ENCODE measurements at regions not wholly inside any gene's neighbourhood (a gene's known extent, or its start where the extent isn't known, plus 50 kb on each side); places are given as distances from the start of the nearest gene placed in this dataset.

- H4K20me1 ChIP-seq (ENCODE audit: insufficient read depth, low read length), result no peaks in the 10 kb centered on the region
- H3K27me3 ChIP-seq (ENCODE audit: control insufficient read depth in 1 of 2, insufficient read depth in 2 of 2, low read length in 2 of 2), result no peaks in the 10 kb centered on the region
- H3K79me2 ChIP-seq (ENCODE audit: insufficient read depth, low read length), result no peaks in the 10 kb centered on the region
- CTCF ChIA-PET (ENCODE audit: low intra/inter-chr PET ratio, low total read pairs), result no interaction called here
- H3K4me1 ChIP-seq (ENCODE audit: insufficient read depth, low read length), result no peaks in the 10 kb centered on the region
- no peak overlapping the region for H3K9ac ChIP-seq (ENCODE audit: insufficient read depth, low read depth, low read length)
- POLR2A ChIA-PET, result no interaction called here
- DNase-seq (ENCODE audit: low spot score) (no peak), FAIRE-seq (no peak), ATAC-seq (no peak)
- no peak overlapping the region for H3K27ac ChIP-seq (ENCODE audit: extremely low read length, insufficient read depth, low read length)
- H3K36me3 ChIP-seq (replicated peaks in 1 of 2; ENCODE audit: control insufficient read depth in 1 of 2, insufficient read depth in 2 of 2, low read length in 2 of 2), result no peaks in the 10 kb centered on the region
- 9% methylated on average over 11 of the region's 11 CpGs for WGBS (ENCODE audit: low lambda C conversion rate)
- intact Hi-C loops (cut with micrococcal nuclease; ENCODE audit: unreplicated experiment) (no loop called here), in situ Hi-C loops (cut with HindIII; ENCODE audit: extremely low pct_ligation_motif_present, low pct_unique_long_range_greater_than_20kb) (no loop called here)
- H3K4me2 ChIP-seq (ENCODE audit: low read depth, low read length), result no peak overlapping the region
- no peak overlapping the region for H2AFZ ChIP-seq (ENCODE audit: low read length)
- BruUV-seq (replicated peaks), result no TSS peak
- H3K4me3 ChIP-seq (replicated peaks in 1 of 3; ENCODE audit: insufficient read depth in 1 of 3, low read depth in 2 of 3, low read length in 3 of 3), result no peak overlapping the region
- no peaks in the 10 kb centered on the region for H3K9me3 ChIP-seq (ENCODE audit: low read length)
- TF ChIP-seq ZFAT (CRISPR knock-in tag; conservative IDR thresholded peaks at IDR 0.05), result no peak
- no peak for TF ChIP-seq DPF2 (CRISPR knock-in tag; IDR thresholded peaks at IDR 0.05; ENCODE audit: borderline replicate concordance, low read depth)
- no peak for TF ChIP-seq ZNF770 (CRISPR knock-in tag; IDR thresholded peaks at IDR 0.05)
- TF ChIP-seq ZFP41 (CRISPR knock-in tag; IDR thresholded peaks at IDR 0.05; ENCODE audit: borderline replicate concordance), result no peak
- TF ChIP-seq FOXM1 (CRISPR knock-in tag; IDR thresholded peaks at IDR 0.05), result no peak
- TF ChIP-seq, protein P1, sequence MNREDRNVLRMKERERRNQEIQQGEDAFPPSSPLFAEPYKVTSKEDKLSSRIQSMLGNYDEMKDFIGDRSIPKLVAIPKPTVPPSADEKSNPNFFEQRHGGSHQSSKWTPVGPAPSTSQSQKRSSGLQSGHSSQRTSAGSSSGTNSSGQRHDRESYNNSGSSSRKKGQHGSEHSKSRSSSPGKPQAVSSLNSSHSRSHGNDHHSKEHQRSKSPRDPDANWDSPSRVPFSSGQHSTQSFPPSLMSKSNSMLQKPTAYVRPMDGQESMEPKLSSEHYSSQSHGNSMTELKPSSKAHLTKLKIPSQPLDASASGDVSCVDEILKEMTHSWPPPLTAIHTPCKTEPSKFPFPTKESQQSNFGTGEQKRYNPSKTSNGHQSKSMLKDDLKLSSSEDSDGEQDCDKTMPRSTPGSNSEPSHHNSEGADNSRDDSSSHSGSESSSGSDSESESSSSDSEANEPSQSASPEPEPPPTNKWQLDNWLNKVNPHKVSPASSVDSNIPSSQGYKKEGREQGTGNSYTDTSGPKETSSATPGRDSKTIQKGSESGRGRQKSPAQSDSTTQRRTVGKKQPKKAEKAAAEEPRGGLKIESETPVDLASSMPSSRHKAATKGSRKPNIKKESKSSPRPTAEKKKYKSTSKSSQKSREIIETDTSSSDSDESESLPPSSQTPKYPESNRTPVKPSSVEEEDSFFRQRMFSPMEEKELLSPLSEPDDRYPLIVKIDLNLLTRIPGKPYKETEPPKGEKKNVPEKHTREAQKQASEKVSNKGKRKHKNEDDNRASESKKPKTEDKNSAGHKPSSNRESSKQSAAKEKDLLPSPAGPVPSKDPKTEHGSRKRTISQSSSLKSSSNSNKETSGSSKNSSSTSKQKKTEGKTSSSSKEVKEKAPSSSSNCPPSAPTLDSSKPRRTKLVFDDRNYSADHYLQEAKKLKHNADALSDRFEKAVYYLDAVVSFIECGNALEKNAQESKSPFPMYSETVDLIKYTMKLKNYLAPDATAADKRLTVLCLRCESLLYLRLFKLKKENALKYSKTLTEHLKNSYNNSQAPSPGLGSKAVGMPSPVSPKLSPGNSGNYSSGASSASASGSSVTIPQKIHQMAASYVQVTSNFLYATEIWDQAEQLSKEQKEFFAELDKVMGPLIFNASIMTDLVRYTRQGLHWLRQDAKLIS (CRISPR knock-in tag; IDR thresholded peaks at IDR 0.05), result no peak
- no peak for TF ChIP-seq RBM22 (optimal IDR thresholded peaks at IDR 0.05; ENCODE audit: low read length)
- TF ChIP-seq SMAD1 (CRISPR knock-in tag; IDR thresholded peaks at IDR 0.05; ENCODE audit: borderline replicate concordance, low read depth), result no peak
- TF ChIP-seq ZNF460 (CRISPR knock-in tag; IDR thresholded peaks at IDR 0.05; ENCODE audit: borderline replicate concordance), result no peak
- no peak for TF ChIP-seq MEIS2 (CRISPR knock-in tag; IDR thresholded peaks at IDR 0.05)
- TF ChIP-seq, protein P2, sequence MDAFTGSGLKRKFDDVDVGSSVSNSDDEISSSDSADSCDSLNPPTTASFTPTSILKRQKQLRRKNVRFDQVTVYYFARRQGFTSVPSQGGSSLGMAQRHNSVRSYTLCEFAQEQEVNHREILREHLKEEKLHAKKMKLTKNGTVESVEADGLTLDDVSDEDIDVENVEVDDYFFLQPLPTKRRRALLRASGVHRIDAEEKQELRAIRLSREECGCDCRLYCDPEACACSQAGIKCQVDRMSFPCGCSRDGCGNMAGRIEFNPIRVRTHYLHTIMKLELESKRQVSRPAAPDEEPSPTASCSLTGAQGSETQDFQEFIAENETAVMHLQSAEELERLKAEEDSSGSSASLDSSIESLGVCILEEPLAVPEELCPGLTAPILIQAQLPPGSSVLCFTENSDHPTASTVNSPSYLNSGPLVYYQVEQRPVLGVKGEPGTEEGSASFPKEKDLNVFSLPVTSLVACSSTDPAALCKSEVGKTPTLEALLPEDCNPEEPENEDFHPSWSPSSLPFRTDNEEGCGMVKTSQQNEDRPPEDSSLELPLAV (CRISPR knock-in tag; conservative IDR thresholded peaks at IDR 0.05; ENCODE audit: low read depth), result no peak
- no peak for TF ChIP-seq SUZ12 (IDR thresholded peaks at IDR 0.05; ENCODE audit: low read depth, low read length)
- no peak for TF ChIP-seq ZFP37 (CRISPR knock-in tag; IDR thresholded peaks at IDR 0.05; ENCODE audit: borderline replicate concordance)
- no peak for TF ChIP-seq ZNF24 (IDR thresholded peaks at IDR 0.05)
- no peak for TF ChIP-seq NR3C1 (CRISPR knock-in tag; IDR thresholded peaks at IDR 0.05)
Measured at GRCh38 chr16:7257016-7257415, 75.6 kb upstream of the RBFOX1 start.

All from HepG2 (cell line).